ENCODE measurements at regions not wholly inside any gene's neighbourhood (a gene's known extent, or its start where the extent isn't known, plus 50 kb on each side); places are given as distances from the start of the nearest gene placed in this dataset.

GRCh38 chr16:10232757-10233156 is 50.5 kb upstream of the GRIN2A start:
- Histone ChIP-seq H3K4me1 (ENCODE audit: insufficient read depth) (no peaks in the 10 kb centered on the region), H3K4me2 (ENCODE audit: unreplicated experiment) (no peak overlapping the region), H3K9me3 (ENCODE audit: low read depth) (no peaks in the 10 kb centered on the region), H3K9ac (no peak overlapping the region), H3K27me3 (replicated peaks; ENCODE audit: insufficient read depth) (no peaks in the 10 kb centered on the region), H3K27ac (no peak overlapping the region), H3K79me2 (ENCODE audit: insufficient read depth) (no peaks in the 10 kb centered on the region), H3K9me2 (ENCODE audit: insufficient read depth) (no peaks in the 10 kb centered on the region), H4K20me1 (ENCODE audit: insufficient read depth) (no peaks in the 10 kb centered on the region), H3K4me3 (no peak overlapping the region), H3F3A (ENCODE audit: insufficient read depth) (no peaks in the 10 kb centered on the region), H2AFZ (no peak overlapping the region), H3K36me3 (ENCODE audit: low read depth) (no peaks in the 10 kb centered on the region)
- WGBS, 2 experiments (ENCODE audit: low coverage in 1 of 2, low lambda C conversion rate in 2 of 2, missing lambda C conversion rate in 2 of 2), result 7 to 14% methylated on average over 1 of the region's 1 CpG
- in situ Hi-C loops (cut with MboI), result no loop called here
- no peak for DNase-seq
- no peak for TF ChIP-seq EZH2phosphoT487 (IDR thresholded peaks at IDR 0.05; ENCODE audit: insufficient read depth, low read depth)
- TF ChIP-seq EZH2 (IDR thresholded peaks at IDR 0.05; ENCODE audit: insufficient read depth, poor library complexity, severe bottlenecking), result no peak

GRCh38 chr16:10239640-10240039 is 57.4 kb upstream of the GRIN2A start:
- Histone ChIP-seq H2AFZ (no peak overlapping the region), H3K27ac (no peak overlapping the region), H4K20me1 (ENCODE audit: insufficient read depth) (no peaks in the 10 kb centered on the region), H3K4me1 (ENCODE audit: insufficient read depth) (no peaks in the 10 kb centered on the region), H3K36me3 (ENCODE audit: low read depth) (no peaks in the 10 kb centered on the region), H3F3A (ENCODE audit: insufficient read depth) (no peaks in the 10 kb centered on the region), H3K9me2 (ENCODE audit: insufficient read depth) (no peaks in the 10 kb centered on the region), H3K27me3 (replicated peaks; ENCODE audit: insufficient read depth) (no peaks in the 10 kb centered on the region), H3K9ac (no peak overlapping the region), H3K79me2 (ENCODE audit: insufficient read depth) (no peaks in the 10 kb centered on the region), H3K9me3 (ENCODE audit: low read depth) (no peaks in the 10 kb centered on the region), H3K4me3 (no peak overlapping the region), H3K4me2 (ENCODE audit: unreplicated experiment) (no peak overlapping the region)
- DNase-seq, result no peak
- 22 to 23% methylated on average over 8 of the region's 8 CpGs for WGBS, 2 experiments (ENCODE audit: low coverage in 1 of 2, low lambda C conversion rate in 2 of 2, missing lambda C conversion rate in 2 of 2)
- in situ Hi-C loops (cut with MboI), result no loop called here
- TF ChIP-seq EZH2 (IDR thresholded peaks at IDR 0.05; ENCODE audit: insufficient read depth, poor library complexity, severe bottlenecking) (no peak), EZH2phosphoT487 (IDR thresholded peaks at IDR 0.05; ENCODE audit: insufficient read depth, low read depth) (no peak)

- H4K20me1 ChIP-seq (ENCODE audit: insufficient read depth), result no peaks in the 10 kb centered on the region
- no peaks in the 10 kb centered on the region for H3K9me3 ChIP-seq (ENCODE audit: low read depth)
- in situ Hi-C loops (cut with MboI), result no loop called here
- no peak overlapping the region for H3K4me2 ChIP-seq (ENCODE audit: unreplicated experiment)
- no peak overlapping the region for H3K4me3 ChIP-seq
- no peak for DNase-seq
- no peaks in the 10 kb centered on the region for H3K79me2 ChIP-seq (ENCODE audit: insufficient read depth)
- no peak overlapping the region for H3K9ac ChIP-seq
- H3F3A ChIP-seq (ENCODE audit: insufficient read depth), result no peaks in the 10 kb centered on the region
- TF ChIP-seq EZH2 (IDR thresholded peaks at IDR 0.05; ENCODE audit: insufficient read depth, poor library complexity, severe bottlenecking) (no peak), EZH2phosphoT487 (IDR thresholded peaks at IDR 0.05; ENCODE audit: insufficient read depth, low read depth) (no peak)
- H3K9me2 ChIP-seq (ENCODE audit: insufficient read depth), result no peaks in the 10 kb centered on the region
- H3K27me3 ChIP-seq (replicated peaks; ENCODE audit: insufficient read depth), result no peaks in the 10 kb centered on the region
- H2AFZ ChIP-seq, result no peak overlapping the region
- WGBS, 2 experiments (ENCODE audit: low coverage in 1 of 2, low lambda C conversion rate in 2 of 2, missing lambda C conversion rate in 2 of 2), result 31 to 42% methylated on average over 7 of the region's 7 CpGs
- no peak overlapping the region for H3K27ac ChIP-seq
- no peaks in the 10 kb centered on the region for H3K36me3 ChIP-seq (ENCODE audit: low read depth)
- no peaks in the 10 kb centered on the region for H3K4me1 ChIP-seq (ENCODE audit: insufficient read depth)
Measured at GRCh38 chr16:10240854-10241613, 58.8 kb upstream of the GRIN2A start.

GRCh38 chr16:10242097-10242496 is 59.9 kb upstream of the GRIN2A start:
- WGBS, 2 experiments (ENCODE audit: low coverage in 1 of 2, low lambda C conversion rate in 2 of 2, missing lambda C conversion rate in 2 of 2), result 0 to 3% methylated on average over 2 of the region's 2 CpGs
- Histone ChIP-seq H3K4me3 (no peak overlapping the region), H3K27ac (no peak overlapping the region), H3K27me3 (replicated peaks; ENCODE audit: insufficient read depth) (no peaks in the 10 kb centered on the region), H4K20me1 (ENCODE audit: insufficient read depth) (no peaks in the 10 kb centered on the region), H3K9ac (no peak overlapping the region), H3K79me2 (ENCODE audit: insufficient read depth) (no peaks in the 10 kb centered on the region), H2AFZ (no peak overlapping the region), H3K36me3 (ENCODE audit: low read depth) (no peaks in the 10 kb centered on the region), H3K4me2 (ENCODE audit: unreplicated experiment) (no peak overlapping the region), H3K4me1 (ENCODE audit: insufficient read depth) (no peaks in the 10 kb centered on the region), H3K9me3 (ENCODE audit: low read depth) (no peaks in the 10 kb centered on the region), H3F3A (ENCODE audit: insufficient read depth) (no peaks in the 10 kb centered on the region), H3K9me2 (ENCODE audit: insufficient read depth) (no peaks in the 10 kb centered on the region)
- TF ChIP-seq EZH2 (IDR thresholded peaks at IDR 0.05; ENCODE audit: insufficient read depth, poor library complexity, severe bottlenecking) (no peak), EZH2phosphoT487 (IDR thresholded peaks at IDR 0.05; ENCODE audit: insufficient read depth, low read depth) (no peak)
- in situ Hi-C loops (cut with MboI), result no loop called here
- no peak for DNase-seq

All from GM23248 (cell line).